WTC11 (cell line): ENCODE measurements at regions not wholly inside any gene's neighbourhood (a gene's known extent, or its start where the extent isn't known, plus 50 kb on each side); places are given as distances from the start of the nearest gene placed in this dataset.

ENCODE experiments used
- ATF2 ChIP-seq: sonication (generic); formaldehyde crosslinking; IDR thresholded peaks from 2 replicates; pipeline ENCODE4 v1.8.1; 2022; ENCODE audit warnings: low read depth, missing genetic modification reagents, borderline replicate concordance
- CTCF ChIP-seq: fragments of 200-600 bp; IDR thresholded peaks from 2 replicates; pipeline ENCODE4 v1.8.0; 2022; ENCODE audit warnings: antibody characterized with exemption
- NR3C1 ChIP-seq: sonication (generic); formaldehyde crosslinking; conservative IDR thresholded peaks from 2 replicates; pipeline ENCODE4 v1.8.1; 2023; ENCODE audit warnings: low read depth, mild to moderate bottlenecking, missing genetic modification reagents
- RELA ChIP-seq: sonication (generic); formaldehyde crosslinking; IDR thresholded peaks from 2 replicates; pipeline ENCODE4 v1.8.1; 2022; ENCODE audit warnings: missing genetic modification reagents, mild to moderate bottlenecking, borderline replicate concordance
- SOX15 ChIP-seq: fragments of 250-450 bp; sonication (Bioruptor Pico); IDR thresholded peaks from 2 replicates; pipeline ENCODE4 v1.9.0; 2021; ENCODE audit warnings: mild to moderate bottlenecking
- TEAD4 ChIP-seq: sonication (generic); formaldehyde crosslinking; IDR thresholded peaks from 2 replicates; pipeline ENCODE4 v1.8.0; 2022; ENCODE audit warnings: mild to moderate bottlenecking, missing genetic modification reagents
- ZNF219 ChIP-seq: sonication (generic); formaldehyde crosslinking; IDR thresholded peaks from 2 replicates; pipeline ENCODE4 v1.8.0; 2023; ENCODE audit warnings: missing genetic modification reagents, mild to moderate bottlenecking, borderline replicate concordance

- TF ChIP-seq TEAD4 (no peak), CTCF (no peak), RELA (CRISPR knock-in tag) (no peak), SOX15 (CRISPR knock-in tag) (no peak), NR3C1 (CRISPR knock-in tag) (no peak), ATF2 (no peak), ZNF219 (CRISPR knock-in tag) (no peak)
These were observed 240.7 kb downstream of the LPIN1 start for GRCh38 chr2:11987151-11987550.
